Stimulated activated CD4-positive, alpha-beta T cell treated with anti-CD3 and anti-CD28 coated beads, TNF-alpha, amount 100 ng/mL, for 1 hour (primary cell): ENCODE measurements at regions not wholly inside any gene's neighbourhood (a gene's known extent, or its start where the extent isn't known, plus 50 kb on each side); places are given as distances from the start of the nearest gene placed in this dataset.

Experiments
- DNase-seq, 3 donors: peaks; one replicate each; pipeline ENCODE4 v3.0.0-alpha.2; 2020; ENCODE audit warnings: low read depth in 3 of 3, low spot score in 1 of 3

DNA sequence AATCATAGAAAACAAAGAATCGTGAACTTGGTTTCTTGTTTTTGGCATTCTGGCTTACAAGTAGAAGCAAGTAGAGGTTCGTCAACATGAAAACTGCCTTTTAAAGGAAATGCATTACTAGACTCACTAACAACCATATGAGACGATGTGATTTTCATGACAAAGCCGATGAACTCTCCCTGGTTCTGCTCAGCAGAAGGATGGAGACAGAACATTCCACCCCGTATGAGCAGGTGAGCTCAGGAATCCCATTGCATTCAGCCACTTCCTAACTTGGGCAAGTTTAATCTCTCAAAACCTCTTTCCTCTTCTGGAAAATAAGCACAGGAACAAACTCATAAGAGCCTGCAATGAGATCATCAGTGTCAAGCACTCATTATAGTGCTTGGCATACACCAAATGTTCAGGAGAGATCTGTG is 57.4 kb upstream of the SVIL start:
- DNase-seq, result no peak

DNA sequence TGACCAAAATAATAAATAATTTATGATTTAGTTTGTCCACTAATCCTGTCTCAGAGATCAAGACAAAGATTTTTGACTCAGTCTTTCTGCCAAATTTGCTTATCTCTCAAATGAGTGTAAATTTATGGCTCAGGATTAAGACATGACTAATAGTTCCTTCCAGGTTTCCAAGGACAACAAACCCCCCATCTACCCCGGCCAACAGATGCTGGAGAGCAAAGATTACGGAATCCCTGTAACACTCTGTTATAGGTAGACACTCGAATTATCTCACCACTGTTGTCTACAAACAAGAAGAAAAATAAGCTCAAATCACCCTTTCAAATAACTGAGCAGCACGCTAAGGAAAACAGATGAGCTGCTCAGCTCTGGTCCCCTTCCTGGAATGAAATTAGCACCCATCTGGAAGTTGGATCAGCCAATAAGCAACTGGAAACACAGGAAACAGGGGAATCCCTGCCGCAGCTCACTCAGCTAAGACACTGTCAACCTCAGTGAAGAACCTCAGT is 56.8 kb upstream of the SVIL start:
- no peak for DNase-seq

DNA sequence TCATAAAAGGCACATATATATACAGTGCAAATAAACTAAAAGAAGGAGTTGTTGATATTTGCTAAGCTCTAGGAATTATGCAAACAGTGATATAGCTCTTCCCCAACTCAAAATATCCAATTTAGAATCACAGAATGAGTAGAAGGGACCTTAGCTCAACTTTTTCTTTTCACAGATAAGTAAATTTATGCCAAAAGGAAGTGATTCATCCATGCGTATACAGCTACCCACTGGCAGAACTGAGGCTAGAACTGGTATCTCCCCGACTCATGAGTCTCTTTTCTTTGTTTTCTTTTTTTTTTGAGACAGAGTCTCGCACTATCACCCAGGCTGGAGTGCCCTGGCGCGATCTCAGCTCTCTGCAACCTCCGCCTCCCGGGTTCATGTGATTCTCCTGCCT is 54.2 kb upstream of the SVIL start:
- DNase-seq, result no peak

DNA sequence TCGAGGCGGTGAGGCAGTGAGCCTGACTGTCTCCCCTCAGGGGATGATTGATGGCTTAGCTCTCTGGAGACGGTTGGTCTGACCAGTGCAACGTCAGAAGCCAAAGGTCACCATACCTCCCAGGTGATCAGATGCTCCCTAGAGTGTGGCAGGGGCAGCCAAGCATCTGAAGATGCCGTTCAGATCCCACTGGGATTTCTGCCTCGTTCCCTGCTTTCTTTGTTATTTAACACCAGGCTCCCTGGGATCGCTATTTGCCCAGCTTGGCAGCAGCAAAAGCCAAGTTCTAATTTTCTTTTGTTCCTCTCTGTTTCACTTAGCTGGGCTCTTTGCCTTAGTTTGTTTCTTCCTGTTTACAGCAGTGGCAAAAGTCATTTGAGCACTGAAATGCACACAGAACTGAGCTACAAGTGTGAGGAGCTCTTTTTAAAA is 53.5 kb upstream of the SVIL start:
- DNase-seq, result no peak

DNA sequence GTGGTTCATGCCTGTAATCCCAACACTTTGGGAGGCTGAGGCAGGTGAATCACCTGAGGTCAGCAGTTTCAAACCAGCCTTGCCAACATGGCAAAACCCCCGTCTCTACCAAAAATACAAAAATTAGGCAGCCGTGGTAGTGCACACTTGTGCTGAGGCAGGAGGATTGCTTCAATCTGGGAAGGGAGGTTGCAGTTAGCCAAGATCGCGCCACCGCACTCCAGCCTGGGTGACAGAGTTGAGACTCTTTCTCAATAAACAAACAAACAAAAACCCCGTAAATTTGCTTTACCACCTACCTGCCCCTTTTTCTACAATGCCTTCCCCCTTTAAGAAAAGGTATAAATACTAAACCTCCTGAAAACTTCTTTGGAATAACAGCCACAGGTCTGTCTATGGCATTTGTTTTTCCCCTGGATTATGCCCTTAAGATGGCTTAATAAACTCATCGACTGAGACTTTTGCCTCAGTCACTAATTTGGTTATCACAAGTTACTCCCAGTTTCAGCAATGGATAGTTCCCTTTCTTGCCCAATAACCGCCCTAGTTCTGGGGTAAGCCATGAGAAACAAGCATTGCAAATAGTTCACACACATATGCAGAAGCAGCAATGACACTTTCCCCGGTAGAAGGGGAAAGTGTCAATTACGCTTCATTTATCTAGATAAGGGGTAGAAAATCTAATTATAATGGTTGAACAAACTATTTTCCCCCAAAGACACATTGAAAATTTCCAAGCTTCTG is 52.8 kb upstream of the SVIL start:
- DNase-seq, result no peak

DNA sequence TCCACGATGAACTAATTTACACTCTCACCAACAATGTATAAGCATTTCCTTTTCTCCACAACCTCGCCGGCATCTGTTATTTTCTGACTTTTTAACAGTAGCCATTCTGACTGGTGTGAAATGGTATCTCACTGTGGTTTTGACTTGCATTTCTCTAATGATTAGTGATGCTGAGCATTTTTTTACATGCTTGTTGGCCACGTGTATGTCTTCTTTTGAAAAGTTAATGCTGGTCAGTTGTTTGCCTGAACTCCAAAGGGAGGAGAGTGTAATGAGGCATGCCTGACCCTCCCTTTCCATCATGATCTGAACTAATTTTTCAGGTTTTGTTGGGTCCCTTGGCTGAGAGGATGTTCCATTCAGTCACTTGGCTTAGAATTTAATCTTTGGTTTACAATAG is 50.7 kb upstream of the SVIL start:
- DNase-seq, result no peak
